MM.1S (cell line): ENCODE measurements at regions not wholly inside any gene's neighbourhood (a gene's known extent, or its start where the extent isn't known, plus 50 kb on each side); places are given as distances from the start of the nearest gene placed in this dataset.

Experiments
- DNase-seq: peaks from one replicate; pipeline ENCODE4 v3.0.0-alpha.2; 2015
- H2AFZ ChIP-seq: fragments of 300-600 bp; sonication (generic); 2 replicates; pipeline ENCODE4 v1.6.0; 2016; ENCODE audit warnings: antibody characterized with exemption, low read length
- H3F3A ChIP-seq: fragments of 300-600 bp; sonication (generic); 2 replicates; pipeline ENCODE4 v1.6.1; 2016; ENCODE audit warnings: mild to moderate bottlenecking, antibody characterized with exemption, low read length, moderate library complexity, mixed read lengths; ENCODE audit not compliant: insufficient read depth
- H3K27ac ChIP-seq: fragments of 300-600 bp; sonication (generic); 2 replicates; pipeline ENCODE4 v1.5.1; 2016; ENCODE audit warnings: mild to moderate bottlenecking, low read length
- H3K27me3 ChIP-seq: fragments of 300-600 bp; sonication (generic); replicated peaks from 2 replicates; pipeline ENCODE4 v1.6.0; 2016; ENCODE audit warnings: low read length; ENCODE audit not compliant: insufficient read depth
- H3K36me3 ChIP-seq: fragments of 300-600 bp; sonication (generic); replicated peaks from 2 replicates; pipeline ENCODE4 v1.6.1; 2016; ENCODE audit warnings: mild to moderate bottlenecking, low read length, mixed read lengths; ENCODE audit not compliant: insufficient read depth
- H3K4me1 ChIP-seq: fragments of 300-600 bp; sonication (generic); 2 replicates; pipeline ENCODE4 v1.6.1; 2016; ENCODE audit warnings: low read length, mixed read lengths
- H3K4me2 ChIP-seq: fragments of 300-600 bp; sonication (generic); 2 replicates; pipeline ENCODE4 v1.6.0; 2016; ENCODE audit warnings: low read depth, low read length
- H3K4me3 ChIP-seq: fragments of 300-600 bp; sonication (generic); 2 replicates; pipeline ENCODE4 v1.5.1; 2016; ENCODE audit warnings: low read length, mixed read lengths
- H3K79me2 ChIP-seq: fragments of 300-600 bp; sonication (generic); 2 replicates; pipeline ENCODE4 v1.6.1; 2016; ENCODE audit warnings: mixed run types, low read length, mixed read lengths
- H3K9ac ChIP-seq: fragments of 300-600 bp; sonication (generic); 2 replicates; pipeline ENCODE4 v1.6.1; 2016; ENCODE audit warnings: low read length, mixed read lengths
- H3K9me2 ChIP-seq: fragments of 300-600 bp; sonication (generic); replicated peaks from 2 replicates; pipeline ENCODE4 v1.6.1; 2016; ENCODE audit warnings: mild to moderate bottlenecking, low read length, mixed read lengths; ENCODE audit not compliant: insufficient read depth
- H3K9me3 ChIP-seq: fragments of 300-600 bp; sonication (generic); replicated peaks from 2 replicates; pipeline ENCODE4 v1.6.1; 2016; ENCODE audit warnings: mild to moderate bottlenecking, low read length, mixed read lengths; ENCODE audit not compliant: insufficient read depth
- H4K20me1 ChIP-seq: fragments of 300-600 bp; sonication (generic); 2 replicates; pipeline ENCODE4 v1.6.1; 2016; ENCODE audit warnings: mild to moderate bottlenecking, low read length, moderate library complexity, mixed read lengths; ENCODE audit not compliant: insufficient read depth
- CTCF ChIP-seq: fragments of 300-600 bp; sonication (generic); IDR thresholded peaks from 2 replicates; pipeline ENCODE4 v1.5.1; 2016; ENCODE audit warnings: antibody characterized with exemption, low read length, mixed read lengths
- EZH2 ChIP-seq: fragments of 300-600 bp; sonication (generic); optimal IDR thresholded peaks from 2 replicates; pipeline ENCODE3; 2017; ENCODE audit warnings: low read depth, mild to moderate bottlenecking, antibody characterized with exemption, low read length, mixed read lengths
- EZH2phosphoT487 ChIP-seq: fragments of 300-600 bp; sonication (generic); IDR thresholded peaks from 2 replicates; pipeline ENCODE4 v1.6.1; 2018; ENCODE audit warnings: antibody characterized with exemption, low read length

DNA sequence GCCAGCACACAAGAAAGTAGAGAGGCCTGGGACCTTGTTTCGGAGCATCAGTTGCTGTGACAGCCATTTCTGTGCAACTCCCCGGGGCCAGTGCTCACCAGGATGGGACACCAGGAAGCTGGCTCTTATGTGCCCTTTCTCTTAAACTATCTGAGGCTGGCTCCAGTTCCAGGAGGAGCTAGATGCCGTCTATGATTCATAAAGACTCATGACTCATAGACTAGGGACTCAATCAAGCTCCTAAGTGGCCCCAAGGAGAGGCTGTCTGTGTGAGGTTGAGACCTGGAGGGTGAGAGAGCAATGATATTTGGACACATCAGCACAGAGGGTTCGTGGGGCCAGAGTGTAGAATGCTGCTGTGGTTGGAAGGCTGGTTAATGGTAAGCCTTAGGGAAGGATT lies 580.1 kb downstream of the CCSER2 start:
- H3K4me2 ChIP-seq = no peak overlapping the region
- no peaks in the 10 kb centered on the region for H3K9me3 ChIP-seq
- H4K20me1 ChIP-seq = no peaks in the 10 kb centered on the region
- H3K9ac ChIP-seq = no peak overlapping the region
- no peak for TF ChIP-seq EZH2phosphoT487
- TF ChIP-seq EZH2 = no peak
- no peak for TF ChIP-seq CTCF
- H3F3A ChIP-seq = no peaks in the 10 kb centered on the region
- H2AFZ ChIP-seq = no peak overlapping the region
- H3K4me1 ChIP-seq = no peaks in the 10 kb centered on the region
- no peak overlapping the region for H3K27ac ChIP-seq
- no peaks in the 10 kb centered on the region for H3K79me2 ChIP-seq
- H3K36me3 ChIP-seq = no peaks in the 10 kb centered on the region
- H3K27me3 ChIP-seq = no peaks in the 10 kb centered on the region
- no peak for DNase-seq
- no peaks in the 10 kb centered on the region for H3K9me2 ChIP-seq
- H3K4me3 ChIP-seq = no peak overlapping the region

- DNase-seq = no peak
- Histone ChIP-seq H3K9me3 (no peaks in the 10 kb centered on the region; the same call in 1 of the 2 replicates), H3K27ac (no peak overlapping the region), H3K79me2 (no peaks in the 10 kb centered on the region), H3K27me3 (no peaks in the 10 kb centered on the region), H3K9ac (no peak overlapping the region), H4K20me1 (no peaks in the 10 kb centered on the region), H3F3A (no peaks in the 10 kb centered on the region), H3K36me3 (no peaks in the 10 kb centered on the region), H3K4me3 (no peak overlapping the region), H3K9me2 (no peaks in the 10 kb centered on the region), H3K4me1 (no peaks in the 10 kb centered on the region), H2AFZ (no peak overlapping the region), H3K4me2 (no peak overlapping the region)
- no peak for TF ChIP-seq EZH2phosphoT487
- TF ChIP-seq CTCF = no peak
- TF ChIP-seq EZH2 = no peak
Observed at GRCh38 chr10:84921701-84922100, 593.3 kb downstream of the CCSER2 start.

- H3F3A ChIP-seq = no peaks in the 10 kb centered on the region
- no peak for TF ChIP-seq CTCF
- no peak for TF ChIP-seq EZH2phosphoT487
- no peak for TF ChIP-seq EZH2
- no peaks in the 10 kb centered on the region for H3K9me2 ChIP-seq
- H2AFZ ChIP-seq = no peak overlapping the region
- no peaks in the 10 kb centered on the region for H3K27me3 ChIP-seq
- no peak overlapping the region for H3K27ac ChIP-seq
- H3K4me3 ChIP-seq = no peak overlapping the region
- H4K20me1 ChIP-seq = no peaks in the 10 kb centered on the region
- H3K9me3 ChIP-seq = no peaks in the 10 kb centered on the region
- no peak for DNase-seq
- H3K4me2 ChIP-seq = no peak overlapping the region
- H3K79me2 ChIP-seq = no peaks in the 10 kb centered on the region
- no peaks in the 10 kb centered on the region for H3K36me3 ChIP-seq
- H3K9ac ChIP-seq = no peak overlapping the region
- no peaks in the 10 kb centered on the region for H3K4me1 ChIP-seq
Observed at GRCh38 chr10:84924131-84924530, 595.7 kb downstream of the CCSER2 start.
